Uterus (tissue), 2 donors: ENCODE measurements at regions not wholly inside any gene's neighbourhood (a gene's known extent, or its start where the extent isn't known, plus 50 kb on each side); places are given as distances from the start of the nearest gene placed in this dataset.

Source experiments
- POLR2A ChIP-seq, 2 donors: fragments of 450-650 bp; IDR thresholded peaks; one replicate each; pipeline ENCODE4 v1.6.1; 2016; ENCODE audit warnings: antibody characterized with exemption in 2 of 2, mild to moderate bottlenecking in 1 of 2, moderate library complexity in 1 of 2
- TF ChIP-seq, protein P1 (sequence below), 4 experiments: fragments of 200-600 bp in 2 of 4; fragments of 450-650 bp in 2 of 4; sonication (generic) in 2 of 4; IDR thresholded peaks; one replicate each; pipeline ENCODE4 v1.5.1; 2016 to 2019; ENCODE audit warnings: antibody characterized with exemption in 4 of 4, mild to moderate bottlenecking in 2 of 4, moderate library complexity in 1 of 4

DNA sequence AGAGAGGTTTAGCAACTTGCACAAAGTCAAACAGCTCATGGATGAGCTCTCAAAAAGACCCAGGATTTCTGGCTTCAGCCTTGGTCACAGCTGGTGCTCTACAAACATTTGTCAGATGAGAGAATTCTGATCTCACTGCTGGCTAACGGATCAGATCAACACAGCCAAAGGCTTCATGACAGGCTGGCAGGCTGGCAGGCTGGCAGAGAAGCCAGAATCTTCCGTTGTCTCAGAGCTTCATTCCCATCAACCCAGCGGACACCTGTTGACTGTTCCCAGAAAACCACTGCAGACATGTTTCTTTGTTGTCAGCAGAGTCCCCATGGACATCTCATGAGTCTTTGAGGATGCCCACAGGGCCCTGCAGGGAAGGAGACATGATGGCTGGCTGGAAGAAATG is 303.8 kb upstream of the ASIC2 start:
- no peak for TF ChIP-seq POLR2A (IDR thresholded peaks at IDR 0.05)
- TF ChIP-seq, protein P1, sequence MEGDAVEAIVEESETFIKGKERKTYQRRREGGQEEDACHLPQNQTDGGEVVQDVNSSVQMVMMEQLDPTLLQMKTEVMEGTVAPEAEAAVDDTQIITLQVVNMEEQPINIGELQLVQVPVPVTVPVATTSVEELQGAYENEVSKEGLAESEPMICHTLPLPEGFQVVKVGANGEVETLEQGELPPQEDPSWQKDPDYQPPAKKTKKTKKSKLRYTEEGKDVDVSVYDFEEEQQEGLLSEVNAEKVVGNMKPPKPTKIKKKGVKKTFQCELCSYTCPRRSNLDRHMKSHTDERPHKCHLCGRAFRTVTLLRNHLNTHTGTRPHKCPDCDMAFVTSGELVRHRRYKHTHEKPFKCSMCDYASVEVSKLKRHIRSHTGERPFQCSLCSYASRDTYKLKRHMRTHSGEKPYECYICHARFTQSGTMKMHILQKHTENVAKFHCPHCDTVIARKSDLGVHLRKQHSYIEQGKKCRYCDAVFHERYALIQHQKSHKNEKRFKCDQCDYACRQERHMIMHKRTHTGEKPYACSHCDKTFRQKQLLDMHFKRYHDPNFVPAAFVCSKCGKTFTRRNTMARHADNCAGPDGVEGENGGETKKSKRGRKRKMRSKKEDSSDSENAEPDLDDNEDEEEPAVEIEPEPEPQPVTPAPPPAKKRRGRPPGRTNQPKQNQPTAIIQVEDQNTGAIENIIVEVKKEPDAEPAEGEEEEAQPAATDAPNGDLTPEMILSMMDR (IDR thresholded peaks at IDR 0.05) = no peak
